ENCODE measurements at regions not wholly inside any gene's neighbourhood (a gene's known extent, or its start where the extent isn't known, plus 50 kb on each side); places are given as distances from the start of the nearest gene placed in this dataset.

- DNase-seq: peak; percentile 35
Observed at GRCh38 chr2:222993920-222994650, 57.9 kb upstream of the KCNE4 start.

- no peak for DNase-seq
Observed at GRCh38 chr2:222998459-222998858, 53.5 kb upstream of the KCNE4 start.

- DNase-seq: peak; percentile 21
Observed at GRCh38 chr2:223000872-223001796, 50.9 kb upstream of the KCNE4 start.

GRCh38 chr2:223001797-223002175 lies 50.2 kb upstream of the KCNE4 start:
- no peak for DNase-seq

All from renal pelvis (tissue), 1 donor.